ENCODE measurements at regions not wholly inside any gene's neighbourhood (a gene's known extent, or its start where the extent isn't known, plus 50 kb on each side); places are given as distances from the start of the nearest gene placed in this dataset.
A peak's percentile ranks its signal among the peaks of the same experiment; 100 is the strongest.

- H3K79me2 ChIP-seq (ENCODE audit: control insufficient read depth, insufficient read depth, low read length, unreplicated experiment) = no peaks in the 10 kb centered on the region
Observed at GRCh38 chr4:136769717-136770116, 762.6 kb downstream of the PCDH18 start.

GRCh38 chr4:136768925-136769275 is 763.4 kb downstream of the PCDH18 start:
- no peak overlapping the region for H2AFZ ChIP-seq (ENCODE audit: low read length, unreplicated experiment)
- H3K27me3 ChIP-seq (ENCODE audit: insufficient read depth, low read length) = no peaks in the 10 kb centered on the region
- H3K4me3 ChIP-seq (ENCODE audit: low read depth, low read length) = no peak overlapping the region
- H3K4me1 ChIP-seq (ENCODE audit: control insufficient read depth, insufficient read depth, low read length, unreplicated experiment) = peaks cover 4% of the 10 kb centered on the region
- H3K36me3 ChIP-seq (ENCODE audit: insufficient read depth, low read length) = no peaks in the 10 kb centered on the region
- H3K27ac ChIP-seq (ENCODE audit: low read depth, low read length) = no peak overlapping the region
- H3K79me2 ChIP-seq (ENCODE audit: control insufficient read depth, insufficient read depth, low read length, unreplicated experiment) = no peaks in the 10 kb centered on the region

More at GRCh38 chr4:136769717-136770116, 762.6 kb downstream of the PCDH18 start:
- Histone ChIP-seq H2AFZ (ENCODE audit: low read length, unreplicated experiment) (no peak overlapping the region), H3K27ac (ENCODE audit: low read depth, low read length) (no peak overlapping the region), H3K36me3 (ENCODE audit: insufficient read depth, low read length) (no peaks in the 10 kb centered on the region), H3K4me3 (ENCODE audit: low read depth, low read length) (no peak overlapping the region), H3K27me3 (ENCODE audit: insufficient read depth, low read length) (no peaks in the 10 kb centered on the region), H3K4me1 (ENCODE audit: control insufficient read depth, insufficient read depth, low read length, unreplicated experiment) (peaks cover 4% of the 10 kb centered on the region)

GRCh38 chr4:136768213-136768924 is 763.9 kb downstream of the PCDH18 start:
- peaks cover 4% of the 10 kb centered on the region for H3K4me1 ChIP-seq (ENCODE audit: control insufficient read depth, insufficient read depth, low read length, unreplicated experiment)
- H3K4me3 ChIP-seq (ENCODE audit: low read depth, low read length) = no peak overlapping the region
- no peak overlapping the region for H2AFZ ChIP-seq (ENCODE audit: low read length, unreplicated experiment)
- no peaks in the 10 kb centered on the region for H3K27me3 ChIP-seq (ENCODE audit: insufficient read depth, low read length)
- H3K27ac ChIP-seq (ENCODE audit: low read depth, low read length) = no peak overlapping the region
- H3K36me3 ChIP-seq (ENCODE audit: insufficient read depth, low read length) = no peaks in the 10 kb centered on the region
- no peaks in the 10 kb centered on the region for H3K79me2 ChIP-seq (ENCODE audit: control insufficient read depth, insufficient read depth, low read length, unreplicated experiment)

- no peaks in the 10 kb centered on the region for H3K79me2 ChIP-seq (ENCODE audit: control insufficient read depth, insufficient read depth, low read length, unreplicated experiment)
- H3K27me3 ChIP-seq (ENCODE audit: insufficient read depth, low read length) = no peaks in the 10 kb centered on the region
- no peak overlapping the region for H3K27ac ChIP-seq (ENCODE audit: low read depth, low read length)
- H2AFZ ChIP-seq (ENCODE audit: low read length, unreplicated experiment) = no peak overlapping the region
- no peak overlapping the region for H3K4me3 ChIP-seq (ENCODE audit: low read depth, low read length)
- no peaks in the 10 kb centered on the region for H3K36me3 ChIP-seq (ENCODE audit: insufficient read depth, low read length)
- peaks cover 4% of the 10 kb centered on the region for H3K4me1 ChIP-seq (ENCODE audit: control insufficient read depth, insufficient read depth, low read length, unreplicated experiment)
Observed at GRCh38 chr4:136763919-136764318, 768.4 kb downstream of the PCDH18 start.

GRCh38 chr4:136755531-136755916 is 776.8 kb downstream of the PCDH18 start:
- Histone ChIP-seq H3K4me1 (ENCODE audit: control insufficient read depth, insufficient read depth, low read length, unreplicated experiment) (no peaks in the 10 kb centered on the region), H3K36me3 (ENCODE audit: insufficient read depth, low read length) (no peaks in the 10 kb centered on the region), H3K4me3 (ENCODE audit: low read depth, low read length) (no peak overlapping the region), H2AFZ (ENCODE audit: low read length, unreplicated experiment) (no peak overlapping the region), H3K79me2 (ENCODE audit: control insufficient read depth, insufficient read depth, low read length, unreplicated experiment) (no peaks in the 10 kb centered on the region), H3K27me3 (ENCODE audit: insufficient read depth, low read length) (no peaks in the 10 kb centered on the region), H3K27ac (ENCODE audit: low read depth, low read length) (no peak overlapping the region)

GRCh38 chr4:136754810-136755530 is 777.3 kb downstream of the PCDH18 start:
- Histone ChIP-seq H3K4me3 (ENCODE audit: low read depth, low read length) (no peak overlapping the region), H3K36me3 (ENCODE audit: insufficient read depth, low read length) (no peaks in the 10 kb centered on the region)

GRCh38 chr4:136751556-136751955 is 780.7 kb downstream of the PCDH18 start:
- Histone ChIP-seq H3K27ac (ENCODE audit: low read depth, low read length) (no peak overlapping the region), H3K4me1 (ENCODE audit: control insufficient read depth, insufficient read depth, low read length, unreplicated experiment) (no peaks in the 10 kb centered on the region), H3K27me3 (ENCODE audit: insufficient read depth, low read length) (no peaks in the 10 kb centered on the region), H3K4me3 (ENCODE audit: low read depth, low read length) (no peak overlapping the region), H3K79me2 (ENCODE audit: control insufficient read depth, insufficient read depth, low read length, unreplicated experiment) (no peaks in the 10 kb centered on the region), H2AFZ (ENCODE audit: low read length, unreplicated experiment) (peak overlapping the region; percentile 23), H3K36me3 (ENCODE audit: insufficient read depth, low read length) (no peaks in the 10 kb centered on the region)

More at GRCh38 chr4:136754810-136755530, 777.3 kb downstream of the PCDH18 start:
- no peaks in the 10 kb centered on the region for H3K27me3 ChIP-seq (ENCODE audit: insufficient read depth, low read length)
- H3K4me1 ChIP-seq (ENCODE audit: control insufficient read depth, insufficient read depth, low read length, unreplicated experiment) = no peaks in the 10 kb centered on the region
- no peak overlapping the region for H2AFZ ChIP-seq (ENCODE audit: low read length, unreplicated experiment)
- H3K79me2 ChIP-seq (ENCODE audit: control insufficient read depth, insufficient read depth, low read length, unreplicated experiment) = no peaks in the 10 kb centered on the region
- no peak overlapping the region for H3K27ac ChIP-seq (ENCODE audit: low read depth, low read length)

- H3K36me3 ChIP-seq (ENCODE audit: insufficient read depth, low read length) = no peaks in the 10 kb centered on the region
- no peaks in the 10 kb centered on the region for H3K27me3 ChIP-seq (ENCODE audit: insufficient read depth, low read length)
- no peak overlapping the region for H3K27ac ChIP-seq (ENCODE audit: low read depth, low read length)
- no peaks in the 10 kb centered on the region for H3K79me2 ChIP-seq (ENCODE audit: control insufficient read depth, insufficient read depth, low read length, unreplicated experiment)
- no peaks in the 10 kb centered on the region for H3K4me1 ChIP-seq (ENCODE audit: control insufficient read depth, insufficient read depth, low read length, unreplicated experiment)
- H2AFZ ChIP-seq (ENCODE audit: low read length, unreplicated experiment) = no peak overlapping the region
- no peak overlapping the region for H3K4me3 ChIP-seq (ENCODE audit: low read depth, low read length)
Observed at GRCh38 chr4:136750897-136751296, 781.4 kb downstream of the PCDH18 start.

- no peak overlapping the region for H3K4me3 ChIP-seq (ENCODE audit: low read depth, low read length)
- H3K36me3 ChIP-seq (ENCODE audit: insufficient read depth, low read length) = no peaks in the 10 kb centered on the region
- no peaks in the 10 kb centered on the region for H3K4me1 ChIP-seq (ENCODE audit: control insufficient read depth, insufficient read depth, low read length, unreplicated experiment)
- H2AFZ ChIP-seq (ENCODE audit: low read length, unreplicated experiment) = no peak overlapping the region
- H3K27me3 ChIP-seq (ENCODE audit: insufficient read depth, low read length) = no peaks in the 10 kb centered on the region
- no peaks in the 10 kb centered on the region for H3K79me2 ChIP-seq (ENCODE audit: control insufficient read depth, insufficient read depth, low read length, unreplicated experiment)
- no peak overlapping the region for H3K27ac ChIP-seq (ENCODE audit: low read depth, low read length)
Observed at GRCh38 chr4:136749989-136750388, 782.3 kb downstream of the PCDH18 start.

- no peaks in the 10 kb centered on the region for H3K27me3 ChIP-seq (ENCODE audit: insufficient read depth, low read length)
- H2AFZ ChIP-seq (ENCODE audit: low read length, unreplicated experiment) = no peak overlapping the region
- no peak overlapping the region for H3K4me3 ChIP-seq (ENCODE audit: low read depth, low read length)
- H3K36me3 ChIP-seq (ENCODE audit: insufficient read depth, low read length) = no peaks in the 10 kb centered on the region
- H3K4me1 ChIP-seq (ENCODE audit: control insufficient read depth, insufficient read depth, low read length, unreplicated experiment) = no peaks in the 10 kb centered on the region
- H3K79me2 ChIP-seq (ENCODE audit: control insufficient read depth, insufficient read depth, low read length, unreplicated experiment) = no peaks in the 10 kb centered on the region
- H3K27ac ChIP-seq (ENCODE audit: low read depth, low read length) = no peak overlapping the region
Observed at GRCh38 chr4:136748773-136749172, 783.5 kb downstream of the PCDH18 start.

- Histone ChIP-seq H3K4me1 (ENCODE audit: control insufficient read depth, insufficient read depth, low read length, unreplicated experiment) (no peaks in the 10 kb centered on the region), H3K79me2 (ENCODE audit: control insufficient read depth, insufficient read depth, low read length, unreplicated experiment) (no peaks in the 10 kb centered on the region), H3K27ac (ENCODE audit: low read depth, low read length) (no peak overlapping the region), H2AFZ (ENCODE audit: low read length, unreplicated experiment) (no peak overlapping the region), H3K27me3 (ENCODE audit: insufficient read depth, low read length) (no peaks in the 10 kb centered on the region), H3K36me3 (ENCODE audit: insufficient read depth, low read length) (no peaks in the 10 kb centered on the region), H3K4me3 (ENCODE audit: low read depth, low read length) (no peak overlapping the region)
Observed at GRCh38 chr4:136748165-136748564, 784.1 kb downstream of the PCDH18 start.

Measured in ACC112 (cell line).